ENCODE measurements at regions not wholly inside any gene's neighbourhood (a gene's known extent, or its start where the extent isn't known, plus 50 kb on each side); places are given as distances from the start of the nearest gene placed in this dataset.

GRCh38 chr1:227432181-227432535 is 113.9 kb upstream of the CDC42BPA start:
- TF ChIP-seq CTCF (IDR thresholded peaks at IDR 0.05) (no peak), POLR2A (IDR thresholded peaks at IDR 0.05) (no peak)
